B cell (primary cell): ENCODE measurements at regions not wholly inside any gene's neighbourhood (a gene's known extent, or its start where the extent isn't known, plus 50 kb on each side); places are given as distances from the start of the nearest gene placed in this dataset.
"Not testable (repeated sequence)": the region's sequence is repeated elsewhere in the genome, so short reads cannot be mapped to it uniquely, and the experiment has no call there.

Source experiments
- ATAC-seq: fragments of 200-7000 bp; cut with Tn5 transposase; one replicate; pipeline ENCODE4 v1.10.0; 2021; ENCODE audit warnings: low read depth, mild to moderate bottlenecking, moderate number of reproducible peaks, moderate library complexity
- CTCF ChIA-PET: fragments of 350-600 bp; sonication (Branson Sonifier 250); formaldehyde crosslinking; loops from one replicate; lab custom pipeline; 2021; ENCODE audit warnings: antibody characterized with exemption, inconsistent platforms; lab: Charles Lee
- POLR2A ChIA-PET: fragments of 350-600 bp; sonication (Branson Sonifier 250); formaldehyde crosslinking; loops from one replicate; lab custom pipeline; 2021; ENCODE audit warnings: antibody characterized with exemption; lab: Charles Lee
- DNase-seq: peaks from one replicate; pipeline ENCODE4 v3.0.0; 2013
- H2AFZ ChIP-seq: 2 replicates; pipeline ENCODE4 v1.6.1; 2012; ENCODE audit warnings: mild to moderate bottlenecking, low read depth, low read length; ENCODE audit not compliant: insufficient read depth, poor library complexity, severe bottlenecking
- H3K27ac ChIP-seq, 2 donors: 1 replicate in 1 of 2; 2 replicates in 1 of 2; pipeline ENCODE4 v1.5.1; 2012 to 2013; ENCODE audit warnings: low read length in 2 of 2, mild to moderate bottlenecking in 2 of 2, moderate library complexity in 1 of 2
- H3K27me3 ChIP-seq, 4 experiments: fragments of 200-600 bp in 1 of 4; sonication (generic) in 1 of 4; replicated peaks in 1 of 4; 1 replicate in 2 of 4; 2 replicates in 2 of 4; pipeline versions ENCODE4 v1.6.1 to v1.7.0; 2013 to 2016; ENCODE audit warnings: low read length in 3 of 4, mild to moderate bottlenecking in 2 of 4, mixed read lengths in 1 of 4, moderate library complexity in 1 of 4; ENCODE audit not compliant: insufficient read depth in 4 of 4, control insufficient read depth in 3 of 4; ENCODE audit errors: control extremely low read depth in 1 of 4
- H3K36me3 ChIP-seq, 2 experiments: replicated peaks in 1 of 2; 1 replicate in 1 of 2; 2 replicates in 1 of 2; pipeline versions ENCODE4 v1.6.1 to v1.7.1; 2013; ENCODE audit warnings: low read length in 1 of 2; ENCODE audit not compliant: insufficient read depth in 2 of 2, control insufficient read depth in 1 of 2; ENCODE audit errors: control extremely low read depth in 1 of 2, extremely low read depth in 1 of 2
- H3K4me1 ChIP-seq, 2 donors: fragments of 200-600 bp in 1 of 2; sonication (generic) in 1 of 2; 1 replicate in 1 of 2; 2 replicates in 1 of 2; pipeline versions ENCODE4 v1.5.1 to v1.6.1; 2013 to 2017; ENCODE audit warnings: low read length in 2 of 2; ENCODE audit not compliant: control insufficient read depth in 2 of 2, insufficient read depth in 2 of 2
- H3K4me2 ChIP-seq: replicated peaks from 2 replicates; pipeline ENCODE3; 2012; ENCODE audit warnings: mild to moderate bottlenecking, low read depth, low read length; ENCODE audit not compliant: poor library complexity, severe bottlenecking
- H3K4me3 ChIP-seq, 5 experiments: fragments of 200-600 bp in 1 of 5; sonication (generic) in 1 of 5; 1 replicate in 3 of 5; 2 replicates in 2 of 5; pipeline versions ENCODE4 v1.5.1 to v1.7.0; 2011 to 2016; ENCODE audit warnings: low read length in 4 of 5, mild to moderate bottlenecking in 4 of 5, low read depth in 2 of 5, control low read depth in 1 of 5, moderate library complexity in 1 of 5; ENCODE audit not compliant: insufficient read depth in 1 of 5; ENCODE audit errors: control extremely low read depth in 1 of 5, extremely low read depth in 1 of 5
- H3K79me2 ChIP-seq: fragments of 200-600 bp; sonication (generic); one replicate; pipeline ENCODE4 v1.6.0; 2016; ENCODE audit warnings: low read length; ENCODE audit not compliant: control insufficient read depth, insufficient read depth
- H3K9ac ChIP-seq: fragments of 200-600 bp; sonication (generic); 2 replicates; pipeline ENCODE4 v1.6.1; 2017; ENCODE audit warnings: mild to moderate bottlenecking, low read length, moderate library complexity
- H3K9me3 ChIP-seq, 3 donors: one replicate each; pipeline versions ENCODE4 v1.6.1 to v1.7.1; 2013; ENCODE audit warnings: low read length in 2 of 3; ENCODE audit not compliant: control insufficient read depth in 2 of 3, insufficient read depth in 1 of 3; ENCODE audit errors: control extremely low read depth in 1 of 3
- H4K20me1 ChIP-seq: 2 replicates; pipeline ENCODE4 v1.6.0; 2012; ENCODE audit warnings: mild to moderate bottlenecking, low read length; ENCODE audit not compliant: insufficient read depth, control insufficient read depth, poor library complexity, severe bottlenecking
- H3K27ac Mint-ChIP-seq: one replicate; pipeline ENCODE4 v1.8.0; 2021; ENCODE audit warnings: mixed read lengths
- H3K27me3 Mint-ChIP-seq: one replicate; pipeline ENCODE4 v1.8.0; 2021; ENCODE audit warnings: mixed read lengths
- H3K4me1 Mint-ChIP-seq: one replicate; pipeline ENCODE4 v1.8.0; 2021; ENCODE audit warnings: mixed read lengths
- H3K4me3 Mint-ChIP-seq: one replicate; pipeline ENCODE4 v1.8.0; 2021; ENCODE audit warnings: mixed read lengths
- H3K9me3 Mint-ChIP-seq: one replicate; pipeline ENCODE4 v1.8.0; 2022; ENCODE audit warnings: mixed read lengths; ENCODE audit not compliant: insufficient read depth
- CTCF ChIP-seq: fragments of 200-600 bp; IDR thresholded peaks from one replicate; pipeline ENCODE4 v1.8.0; 2022; ENCODE audit warnings: antibody characterized with exemption, mild to moderate bottlenecking
- EZH2 ChIP-seq: IDR thresholded peaks from 2 replicates; pipeline ENCODE4 v1.6.1; 2012; ENCODE audit warnings: borderline replicate concordance, low read depth, mild to moderate bottlenecking, moderate library complexity, low read length; ENCODE audit not compliant: insufficient read depth, poor library complexity, severe bottlenecking
- WGBS: methylation state at CpG from one replicate; pipeline ENCODE4 v1.1.5; 2013; ENCODE audit warnings: missing lambda C conversion rate; ENCODE audit not compliant: insufficient coverage; 5-methylcytosine and 5-hydroxymethylcytosine counted together
- intact Hi-C: fragments of 100-400 bp; cut with micrococcal nuclease; formaldehyde crosslinking; loops from one replicate; pipeline ENCODE4 v1.10.0; 2022

GRCh38 chr9:106228861-106229260 is 534.5 kb downstream of the TMEM38B start:
- Mint-ChIP-seq H3K4me3 (no peak overlapping the region), H3K9me3 (no peaks in the 10 kb centered on the region), H3K27ac (no peak overlapping the region), H3K27me3 (no peaks in the 10 kb centered on the region), H3K4me1 (no peaks in the 10 kb centered on the region)
- Histone ChIP-seq H3K27ac (no peak overlapping the region), H3K9me3 (no peaks in the 10 kb centered on the region), H3K79me2 (no peaks in the 10 kb centered on the region), H3K9ac (no peak overlapping the region), H3K4me2 (no peak overlapping the region), H2AFZ (no peak overlapping the region), H3K36me3 (no peaks in the 10 kb centered on the region), H3K4me1 (no peaks in the 10 kb centered on the region), H3K4me3 (no peak overlapping the region), H3K27me3 (no peaks in the 10 kb centered on the region), H4K20me1 (no peaks in the 10 kb centered on the region)
- CTCF ChIA-PET: no interaction called here
- POLR2A ChIA-PET: no interaction called here
- no peak for DNase-seq
- no peak for TF ChIP-seq CTCF
- no peak for TF ChIP-seq EZH2
- WGBS: 90% methylated on average over 1 of the region's 3 CpGs
- intact Hi-C loops: no loop called here
- ATAC-seq: no peak

GRCh38 chr9:106233116-106233515 is 538.8 kb downstream of the TMEM38B start:
- Histone ChIP-seq H3K27ac (no peak overlapping the region), H4K20me1 (no peaks in the 10 kb centered on the region), H3K4me3 (no peak overlapping the region), H3K79me2 (no peaks in the 10 kb centered on the region), H3K9me3 (no peaks in the 10 kb centered on the region), H2AFZ (no peak overlapping the region), H3K27me3 (no peaks in the 10 kb centered on the region), H3K9ac (no peak overlapping the region), H3K4me2 (no peak overlapping the region), H3K4me1 (no peaks in the 10 kb centered on the region), H3K36me3 (no peaks in the 10 kb centered on the region)
- no peak for TF ChIP-seq EZH2
- TF ChIP-seq CTCF: no peak
- Mint-ChIP-seq H3K4me1 (no peaks in the 10 kb centered on the region), H3K27ac (no peak overlapping the region), H3K9me3 (peaks cover 2% of the 10 kb centered on the region), H3K4me3 (no peak overlapping the region), H3K27me3 (no peaks in the 10 kb centered on the region)
- ChIA-PET CTCF (no interaction called here), POLR2A (no interaction called here)
- DNase-seq: no peak
- ATAC-seq: no peak
- intact Hi-C loops: no loop called here

- H3K4me1 ChIP-seq, intact Hi-C loops, H3K4me2 ChIP-seq, H3K27me3 ChIP-seq, H3K4me1 Mint-ChIP-seq, H3K9me3 Mint-ChIP-seq, POLR2A ChIA-PET, H4K20me1 ChIP-seq, H2AFZ ChIP-seq, CTCF ChIA-PET, H3K4me3 Mint-ChIP-seq, H3K9ac ChIP-seq, H3K79me2 ChIP-seq, H3K27ac ChIP-seq, H3K27ac Mint-ChIP-seq, H3K27me3 Mint-ChIP-seq, H3K9me3 ChIP-seq, H3K4me3 ChIP-seq, ATAC-seq, DNase-seq, H3K36me3 ChIP-seq: not testable (repeated sequence)
- 100% methylated on average over 10 of the region's 10 CpGs for WGBS
Measured at GRCh38 chr9:106260908-106261307, 566.6 kb downstream of the TMEM38B start.
